HCT116 (cell line): ENCODE measurements at regions not wholly inside any gene's neighbourhood (a gene's known extent, or its start where the extent isn't known, plus 50 kb on each side); places are given as distances from the start of the nearest gene placed in this dataset.

Experiments
- ATAC-seq: fragments of 200-7000 bp; cut with Tn5 transposase; 2 replicates; pipeline ENCODE4 v1.9.1; 2020; ENCODE audit warnings: mild to moderate bottlenecking, moderate library complexity
- BruUV-seq: library from RNA; stranded (reverse); fragments of 400-500 nt; replicated peaks from 2 replicates; lab custom pipeline; 2021; lab: Mats Ljungman, UMichigan
- CTCF ChIA-PET: fragments of 300-600 bp; sonication (Branson Sonifier 250); formaldehyde crosslinking; loops from one replicate; lab custom pipeline; 2021; ENCODE audit warnings: antibody characterized with exemption; lab: Charles Lee
- POLR2A ChIA-PET: fragments of 300-600, 350-600 bp; sonication (Branson Sonifier 250); formaldehyde crosslinking; loops from one replicate; lab custom pipeline; 2021; ENCODE audit warnings: antibody characterized with exemption; lab: Charles Lee
- RAD21 ChIA-PET, 2 experiments: fragments of 300-600 bp; sonication (Branson Sonifier 250); formaldehyde crosslinking; loops; one replicate each; lab custom pipeline; 2023; ENCODE audit warnings: low total read pairs in 2 of 2; ENCODE audit not compliant: uncharacterized antibody in 2 of 2, unreplicated experiment in 2 of 2, low non-redundant PET in 1 of 2; lab: Charles Lee
- DNase-seq: peaks from one replicate; pipeline ENCODE4 v3.0.0-alpha.2; 2010; ENCODE audit warnings: low read depth, low spot score
- H2AFZ ChIP-seq: fragments of 200-600 bp; shearing (Covaris generic), sonication (generic); 2 replicates; pipeline ENCODE4 v1.6.1; 2017; ENCODE audit warnings: low read depth, mixed run types, mixed read lengths, antibody characterized with exemption, low read length; ENCODE audit not compliant: poor library complexity, severe bottlenecking
- H3K27ac ChIP-seq: 2 replicates; pipeline ENCODE4 v1.5.1; 2012; ENCODE audit warnings: low read depth, low read length
- H3K27me3 ChIP-seq: fragments of 200-600 bp; sonication (generic); 2 replicates; pipeline ENCODE4 v1.6.1; 2016; ENCODE audit warnings: mixed run types, low read length, mixed read lengths; ENCODE audit not compliant: insufficient read depth
- H3K36me3 ChIP-seq, 2 experiments: fragments of 200-500 bp in 1 of 2; fragments of 200-600 bp in 1 of 2; sonication (Bioruptor generic) in 1 of 2; sonication (generic) in 1 of 2; 2 replicates each; pipeline versions ENCODE4 v1.5.1 to v1.6.1; 2014 to 2016; ENCODE audit warnings: low read length in 2 of 2, inconsistent platforms in 1 of 2, mixed read lengths in 1 of 2, mixed run types in 1 of 2; ENCODE audit not compliant: insufficient read depth in 2 of 2, control insufficient read depth in 1 of 2
- H3K4me1 ChIP-seq, 2 experiments: fragments of 200-600 bp in 1 of 2; sonication (generic) in 1 of 2; 2 replicates each; pipeline versions ENCODE4 v1.5.1 to v1.6.1; 2012 to 2017; ENCODE audit warnings: low read length in 2 of 2, inconsistent platforms in 1 of 2, mild to moderate bottlenecking in 1 of 2, mixed read lengths in 1 of 2, mixed run types in 1 of 2, moderate library complexity in 1 of 2; ENCODE audit not compliant: insufficient read depth in 2 of 2, control insufficient read depth in 1 of 2
- H3K4me2 ChIP-seq: fragments of 200-600 bp; sonication (generic); 2 replicates; pipeline ENCODE4 v1.6.1; 2017; ENCODE audit warnings: mixed run types, low read length, mixed read lengths
- H3K4me3 ChIP-seq, 2 experiments: fragments of 200-600 bp in 1 of 2; sonication (generic) in 1 of 2; replicated peaks in 1 of 2; 2 replicates each; pipeline ENCODE4 v1.5.1; 2011 to 2016; ENCODE audit warnings: low read length in 2 of 2, control low read depth in 1 of 2, low read depth in 1 of 2, mild to moderate bottlenecking in 1 of 2, mixed read lengths in 1 of 2, mixed run types in 1 of 2
- H3K79me2 ChIP-seq: fragments of 200-600 bp; sonication (generic); 2 replicates; pipeline ENCODE4 v1.6.1; 2017; ENCODE audit warnings: mild to moderate bottlenecking, mixed run types, low read length, moderate library complexity, mixed read lengths; ENCODE audit not compliant: insufficient read depth
- H3K9ac ChIP-seq: fragments of 200-600 bp; sonication (generic); 2 replicates; pipeline ENCODE4 v1.6.1; 2016; ENCODE audit warnings: low read length, mixed read lengths
- H3K9me2 ChIP-seq: fragments of 200-600 bp; sonication (generic), shearing (Covaris generic); 2 replicates; pipeline ENCODE4 v1.6.1; 2017; ENCODE audit warnings: mixed run types, mild to moderate bottlenecking, moderate library complexity; ENCODE audit not compliant: insufficient read depth
- H3K9me3 ChIP-seq, 2 experiments: fragments of 200-500 bp in 1 of 2; fragments of 200-600 bp in 1 of 2; sonication (Bioruptor generic) in 1 of 2; sonication (generic) in 1 of 2; 2 replicates each; pipeline ENCODE4 v1.6.1; 2014 to 2017; ENCODE audit warnings: low read length in 2 of 2, mixed read lengths in 2 of 2, inconsistent platforms in 1 of 2, low read depth in 1 of 2, mild to moderate bottlenecking in 1 of 2, mixed run types in 1 of 2, moderate library complexity in 1 of 2; ENCODE audit not compliant: control insufficient read depth in 1 of 2, insufficient read depth in 1 of 2
- H4K20me1 ChIP-seq: fragments of 200-600 bp; sonication (generic), shearing (Covaris generic); 2 replicates; pipeline ENCODE4 v1.6.1; 2017; ENCODE audit warnings: mixed run types, mild to moderate bottlenecking, moderate library complexity; ENCODE audit not compliant: insufficient read depth
- CBX3 ChIP-seq: IDR thresholded peaks from 2 replicates; pipeline ENCODE4 v1.6.1; 2012; ENCODE audit warnings: low read depth
- CEBPB ChIP-seq: IDR thresholded peaks from 2 replicates; pipeline ENCODE4 v1.6.1; 2012; ENCODE audit warnings: low read depth
- CTCF ChIP-seq, 3 experiments: fragments of 200-600 bp in 1 of 3; sonication (generic) in 1 of 3; IDR thresholded peaks in 2 of 3; conservative IDR thresholded peaks in 1 of 3; 2 replicates each; pipeline ENCODE4 v1.5.1; 2012 to 2017; ENCODE audit warnings: low read depth in 2 of 3, low read length in 2 of 3, antibody characterized with exemption in 1 of 3, borderline replicate concordance in 1 of 3, control low read depth in 1 of 3, mild to moderate bottlenecking in 1 of 3, mixed read lengths in 1 of 3, mixed run types in 1 of 3, moderate library complexity in 1 of 3; ENCODE audit not compliant: insufficient read depth in 1 of 3
- EGR1 ChIP-seq: IDR thresholded peaks from 2 replicates; pipeline ENCODE4 v1.6.1; 2012; ENCODE audit warnings: low read depth
- ELF1 ChIP-seq: IDR thresholded peaks from 2 replicates; pipeline ENCODE4 v1.6.1; 2012; ENCODE audit warnings: low read depth, borderline replicate concordance
- EZH2phosphoT487 ChIP-seq: fragments of 200-600 bp; IDR thresholded peaks from 2 replicates; pipeline ENCODE4 v1.6.1; 2018; ENCODE audit warnings: antibody characterized with exemption, borderline replicate concordance
- JUND ChIP-seq: IDR thresholded peaks from 2 replicates; pipeline ENCODE4 v1.6.1; 2012
- MAX ChIP-seq: IDR thresholded peaks from 2 replicates; pipeline ENCODE4 v1.6.1; 2012
- POLR2AphosphoS5 ChIP-seq: IDR thresholded peaks from 2 replicates; pipeline ENCODE4 v1.6.1; 2011; ENCODE audit warnings: mild to moderate bottlenecking, low read depth, low read length, moderate library complexity
- RAD21 ChIP-seq: IDR thresholded peaks from 2 replicates; pipeline ENCODE4 v1.6.1; 2012; ENCODE audit warnings: low read depth, mild to moderate bottlenecking
- SIN3A ChIP-seq: IDR thresholded peaks from 2 replicates; pipeline ENCODE4 v1.6.1; 2012; ENCODE audit warnings: low read depth
- SP1 ChIP-seq: IDR thresholded peaks from 2 replicates; pipeline ENCODE4 v1.6.1; 2012; ENCODE audit warnings: low read depth
- SRF ChIP-seq: IDR thresholded peaks from 2 replicates; pipeline ENCODE4 v1.6.1; 2012; ENCODE audit warnings: low read depth
- TCF7L2 ChIP-seq: IDR thresholded peaks from 2 replicates; pipeline ENCODE4 v1.7.0; 2011; ENCODE audit warnings: borderline replicate concordance, inconsistent platforms; ENCODE audit not compliant: insufficient read depth, insufficient read length; ENCODE audit errors: extremely low read depth
- YY1 ChIP-seq: IDR thresholded peaks from 2 replicates; pipeline ENCODE4 v1.6.1; 2011; ENCODE audit warnings: low read length, low read depth, moderate library complexity, mild to moderate bottlenecking; ENCODE audit not compliant: insufficient replicate concordance; ENCODE audit errors: extremely low read depth
- ZBTB33 ChIP-seq: IDR thresholded peaks from 2 replicates; pipeline ENCODE4 v1.6.1; 2011; ENCODE audit warnings: mild to moderate bottlenecking, low read length, moderate library complexity; ENCODE audit not compliant: insufficient replicate concordance; ENCODE audit errors: extremely low read depth
- ZNF274 ChIP-seq: fragments of 200-500 bp; sonication (Bioruptor generic); IDR thresholded peaks from 2 replicates; pipeline ENCODE4 v1.6.1; 2014; ENCODE audit warnings: mild to moderate bottlenecking, low read depth, low read length, inconsistent platforms
- intact Hi-C: fragments of 100-400 bp; cut with micrococcal nuclease; formaldehyde crosslinking; loops from 2 replicates; pipeline ENCODE4 v1.10.0; 2022

GRCh38 chr3:30084971-30085403 lies 521.4 kb upstream of the TGFBR2 start:
- Histone ChIP-seq H3K79me2 (no peaks in the 10 kb centered on the region), H3K27ac (no peak overlapping the region), H3K36me3 (no peaks in the 10 kb centered on the region), H3K9me2 (no peaks in the 10 kb centered on the region), H3K9ac (no peak overlapping the region), H2AFZ (no peak overlapping the region), H3K4me1 (peaks cover 2 to 8% of the 10 kb centered on the region in 2 experiments; a peak in 3 of 4 replicates), H3K4me3 (no peak overlapping the region)
- no peak for DNase-seq
- RAD21 ChIA-PET = no interaction called here
- intact Hi-C loops = no loop called here
- no peak for TF ChIP-seq SIN3A
- TF ChIP-seq SRF = no peak
- TF ChIP-seq MAX = no peak
- TF ChIP-seq EGR1 = no peak
- no peak for TF ChIP-seq YY1
- TF ChIP-seq ZNF274 = no peak
- TF ChIP-seq SP1 = no peak
- no peak for TF ChIP-seq EZH2phosphoT487
- no peak for TF ChIP-seq POLR2AphosphoS5
- no peak for TF ChIP-seq ZBTB33
- TF ChIP-seq ELF1 = no peak
- no peak for TF ChIP-seq RAD21
- no peak for TF ChIP-seq CTCF (IDR thresholded peaks at IDR 0.05 in 2 of 3, conservative IDR thresholded peaks at IDR 0.05 in 1 of 3; ENCODE audit: borderline replicate concordance in 1 of 3, insufficient read depth in 1 of 3, low read depth in 2 of 3, low read length in 2 of 3)
- TF ChIP-seq CEBPB = no peak
- TF ChIP-seq JUND = no peak
- no peak for TF ChIP-seq TCF7L2
- no peak for TF ChIP-seq CBX3
- TF ChIP-seq, all 23 proteins: peak for 0
- ChIA-PET CTCF (no interaction called here), POLR2A (no interaction called here)
- H4K20me1 ChIP-seq = no peaks in the 10 kb centered on the region
- ATAC-seq = no peak
- H3K4me2 ChIP-seq = no peak overlapping the region
- H3K9me3 ChIP-seq = no peaks in the 10 kb centered on the region
- H3K27me3 ChIP-seq = no peaks in the 10 kb centered on the region
- BruUV-seq = no TSS peak
